ENCODE measurements at regions not wholly inside any gene's neighbourhood (a gene's known extent, or its start where the extent isn't known, plus 50 kb on each side); places are given as distances from the start of the nearest gene placed in this dataset.

DNA sequence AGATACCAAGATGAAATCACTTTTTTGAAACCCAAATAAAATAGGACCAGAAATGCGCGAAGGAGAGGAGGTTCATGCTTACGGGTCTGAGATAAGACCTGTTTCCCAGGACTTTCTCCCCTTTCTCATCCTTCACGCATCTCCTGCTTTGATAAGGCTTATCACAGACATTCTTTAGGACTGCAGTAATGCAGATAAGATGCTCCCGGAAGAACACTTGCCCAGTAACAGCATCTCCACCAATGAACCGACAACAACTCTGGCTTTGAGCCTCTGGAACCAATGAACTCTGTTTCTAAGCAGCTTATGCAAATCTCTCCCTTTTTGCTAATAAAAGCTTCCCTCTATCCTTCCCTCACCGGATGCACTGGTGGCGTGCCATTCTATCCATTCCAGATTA, 783.4 kb upstream of the ARGLU1 start:
- DNase-seq (ENCODE audit: low read depth), result no peak
- no peak overlapping the region for H3K4me3 ChIP-seq (ENCODE audit: control insufficient read depth, low read depth, low read length)

DNA sequence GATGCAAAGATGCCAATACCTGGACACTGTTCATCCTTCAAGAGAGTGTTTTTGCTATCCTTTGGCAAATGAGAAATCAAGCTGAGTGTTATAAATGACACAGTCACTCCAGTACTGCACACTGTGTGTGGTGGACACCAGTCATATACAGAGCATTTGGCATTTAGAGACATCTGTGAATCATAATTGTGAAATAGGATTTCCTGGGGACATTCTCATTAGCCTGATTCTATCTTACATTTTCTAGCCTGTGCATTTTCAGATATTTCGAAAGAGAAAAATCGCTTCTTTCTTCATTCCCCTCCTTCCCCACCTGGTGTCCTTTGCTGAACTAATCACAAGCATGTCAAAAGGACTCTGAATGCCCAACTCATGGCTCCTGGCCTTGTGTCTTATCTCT, 781.0 kb upstream of the ARGLU1 start:
- no peak overlapping the region for H3K4me3 ChIP-seq (ENCODE audit: control insufficient read depth, low read depth, low read length)
- peak; percentile 64 for DNase-seq (ENCODE audit: low read depth)
- TF ChIP-seq, protein P1, sequence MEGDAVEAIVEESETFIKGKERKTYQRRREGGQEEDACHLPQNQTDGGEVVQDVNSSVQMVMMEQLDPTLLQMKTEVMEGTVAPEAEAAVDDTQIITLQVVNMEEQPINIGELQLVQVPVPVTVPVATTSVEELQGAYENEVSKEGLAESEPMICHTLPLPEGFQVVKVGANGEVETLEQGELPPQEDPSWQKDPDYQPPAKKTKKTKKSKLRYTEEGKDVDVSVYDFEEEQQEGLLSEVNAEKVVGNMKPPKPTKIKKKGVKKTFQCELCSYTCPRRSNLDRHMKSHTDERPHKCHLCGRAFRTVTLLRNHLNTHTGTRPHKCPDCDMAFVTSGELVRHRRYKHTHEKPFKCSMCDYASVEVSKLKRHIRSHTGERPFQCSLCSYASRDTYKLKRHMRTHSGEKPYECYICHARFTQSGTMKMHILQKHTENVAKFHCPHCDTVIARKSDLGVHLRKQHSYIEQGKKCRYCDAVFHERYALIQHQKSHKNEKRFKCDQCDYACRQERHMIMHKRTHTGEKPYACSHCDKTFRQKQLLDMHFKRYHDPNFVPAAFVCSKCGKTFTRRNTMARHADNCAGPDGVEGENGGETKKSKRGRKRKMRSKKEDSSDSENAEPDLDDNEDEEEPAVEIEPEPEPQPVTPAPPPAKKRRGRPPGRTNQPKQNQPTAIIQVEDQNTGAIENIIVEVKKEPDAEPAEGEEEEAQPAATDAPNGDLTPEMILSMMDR (conservative IDR thresholded peaks at IDR 0.05; ENCODE audit: control insufficient read depth, insufficient read depth, low read depth, low read length), result no peak

More for the DNA sequence above, 783.4 kb upstream of the ARGLU1 start:
- TF ChIP-seq, protein P1 (conservative IDR thresholded peaks at IDR 0.05; ENCODE audit: control insufficient read depth, insufficient read depth, low read depth, low read length), result no peak

DNA sequence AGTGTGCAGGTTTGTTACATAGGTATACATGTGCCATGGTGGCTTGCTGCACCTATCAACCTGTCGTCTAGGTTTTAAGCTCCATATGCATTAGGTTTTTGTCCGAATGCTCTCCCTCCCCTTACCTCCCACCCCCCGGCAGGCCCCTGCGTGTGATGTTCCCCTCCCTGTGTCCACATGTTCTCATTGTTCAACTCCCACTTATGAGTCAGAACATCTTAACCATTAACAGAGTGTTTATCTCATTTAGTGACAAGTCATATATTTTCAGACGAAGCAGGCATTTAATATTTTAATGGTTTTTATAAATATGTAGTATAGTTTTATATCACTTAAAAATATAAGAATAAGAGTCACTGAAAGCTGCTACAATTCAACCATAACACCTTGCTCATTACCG, 780.5 kb upstream of the ARGLU1 start:
- TF ChIP-seq, protein P1 (conservative IDR thresholded peaks at IDR 0.05; ENCODE audit: control insufficient read depth, insufficient read depth, low read depth, low read length), result no peak
- H3K4me3 ChIP-seq (ENCODE audit: control insufficient read depth, low read depth, low read length), result no peak overlapping the region

DNA sequence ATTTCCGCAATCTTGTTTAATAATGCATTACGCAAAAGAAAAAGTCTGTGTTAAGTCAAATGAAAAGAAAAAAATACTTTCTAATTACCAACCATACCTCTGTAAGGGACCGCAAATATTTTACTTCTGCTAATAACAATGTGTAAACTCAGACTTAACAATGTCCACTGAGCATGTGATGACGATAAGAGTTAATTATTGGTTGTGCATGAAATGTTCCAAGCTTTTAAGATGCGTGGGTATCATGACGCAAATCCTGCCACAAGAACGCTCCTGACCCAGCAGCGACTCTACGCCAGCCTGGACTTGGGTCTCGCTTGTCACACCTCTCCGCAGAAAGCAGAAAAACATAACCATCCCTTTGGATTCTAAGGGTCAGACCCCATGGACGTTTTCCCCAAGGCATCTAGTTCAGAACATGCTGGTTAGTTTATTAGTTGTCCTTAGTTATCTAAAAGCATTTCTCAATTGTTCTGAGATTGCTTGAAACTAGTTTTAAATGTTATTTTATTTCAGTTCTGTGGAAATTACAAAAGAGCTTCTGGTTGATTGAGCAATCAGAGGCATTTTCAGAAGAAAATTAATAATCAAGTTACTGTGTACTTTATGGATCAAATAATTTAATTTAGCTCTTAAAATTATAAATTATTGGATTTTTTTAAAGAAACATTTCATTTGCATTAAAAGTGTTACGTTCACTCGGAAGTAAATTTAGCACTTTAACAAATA, 779.9 kb upstream of the ARGLU1 start:
- peak; percentile 50 for DNase-seq (ENCODE audit: low read depth)
- TF ChIP-seq, protein P1 (conservative IDR thresholded peaks at IDR 0.05; ENCODE audit: control insufficient read depth, insufficient read depth, low read depth, low read length), result no peak

More for the DNA sequence above, 780.5 kb upstream of the ARGLU1 start:
- peak; percentile 35 for DNase-seq (ENCODE audit: low read depth)

DNA sequence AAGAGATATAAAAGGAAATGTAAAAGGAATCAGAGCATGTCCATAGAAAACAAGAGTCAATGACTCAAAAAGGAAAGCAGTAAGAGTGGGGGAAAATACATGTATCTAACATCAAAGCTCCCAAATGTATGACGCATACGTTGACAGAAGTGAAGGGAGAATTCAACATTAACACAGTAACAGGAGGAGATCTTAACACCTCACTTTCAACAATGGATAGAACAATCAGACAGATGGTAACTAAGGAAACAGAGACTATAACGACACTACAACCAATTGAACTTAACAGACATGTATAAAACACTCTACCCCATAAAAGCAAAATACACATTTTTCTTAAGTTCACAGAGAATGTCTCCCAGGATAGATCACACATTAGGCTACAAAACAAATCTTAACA, 774.8 kb upstream of the ARGLU1 start:
- no peak for DNase-seq (ENCODE audit: low read depth)
- TF ChIP-seq, protein P1 (conservative IDR thresholded peaks at IDR 0.05; ENCODE audit: control insufficient read depth, insufficient read depth, low read depth, low read length), result no peak
- H3K4me3 ChIP-seq (ENCODE audit: control insufficient read depth, low read depth, low read length), result no peak overlapping the region

More for the DNA sequence above, 779.9 kb upstream of the ARGLU1 start:
- H3K4me3 ChIP-seq (ENCODE audit: control insufficient read depth, low read depth, low read length), result no peak overlapping the region

DNA sequence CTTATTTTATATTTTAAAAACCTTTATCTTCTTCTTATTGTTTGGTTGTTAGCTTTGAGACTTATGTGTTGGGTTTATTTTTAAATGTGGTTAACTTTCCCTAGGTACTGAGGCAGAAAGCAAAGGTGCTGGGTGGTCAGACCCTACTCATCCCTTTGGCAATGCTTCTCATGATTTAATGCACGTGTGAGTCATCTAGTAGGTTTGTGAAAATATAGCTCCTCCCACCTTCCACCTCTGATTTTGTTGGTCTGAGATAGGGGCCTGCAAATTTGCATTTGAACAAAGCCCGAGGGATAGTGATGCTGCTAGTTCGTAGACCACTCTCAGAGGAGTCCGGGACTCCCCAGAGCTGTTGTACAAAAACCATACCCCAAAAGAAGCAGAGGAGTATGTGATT, 771.3 kb upstream of the ARGLU1 start:
- peak; percentile 40 for DNase-seq (ENCODE audit: low read depth)
- TF ChIP-seq, protein P1 (conservative IDR thresholded peaks at IDR 0.05; ENCODE audit: control insufficient read depth, insufficient read depth, low read depth, low read length), result no peak
- no peak overlapping the region for H3K4me3 ChIP-seq (ENCODE audit: control insufficient read depth, low read depth, low read length)

Measured in fibroblast of mammary gland (primary cell).